GM23338 (cell line): ENCODE measurements at regions not wholly inside any gene's neighbourhood (a gene's known extent, or its start where the extent isn't known, plus 50 kb on each side); places are given as distances from the start of the nearest gene placed in this dataset.

ENCODE experiments used
- ATAC-seq: fragments of 200-7000 bp; cut with Tn5 transposase; 3 replicates; pipeline ENCODE4 v1.9.1; 2020
- DNase-seq: peaks from one replicate; pipeline ENCODE4 v3.0.0-alpha.2; 2015; ENCODE audit warnings: low spot score
- H2AFZ ChIP-seq: fragments of 200-600 bp; sonication (generic); 2 replicates; pipeline ENCODE4 v1.8.0; 2016; ENCODE audit warnings: antibody characterized with exemption, mild to moderate bottlenecking, moderate library complexity
- H3F3A ChIP-seq: fragments of 200-600 bp; sonication (generic); replicated peaks from 2 replicates; pipeline ENCODE4 v1.8.0; 2017; ENCODE audit warnings: antibody characterized with exemption, mixed run types, low read depth
- H3K27ac ChIP-seq: fragments of 200-600 bp; sonication (generic); 2 replicates; pipeline ENCODE4 v1.6.1; 2016; ENCODE audit warnings: low read depth
- H3K27me3 ChIP-seq: fragments of 200-600 bp; sonication (generic); 2 replicates; pipeline ENCODE4 v1.8.0; 2016; ENCODE audit warnings: mild to moderate bottlenecking, mixed run types, moderate library complexity; ENCODE audit not compliant: insufficient read depth
- H3K36me3 ChIP-seq: fragments of 200-600 bp; sonication (generic); 2 replicates; pipeline ENCODE4 v1.8.0; 2016; ENCODE audit warnings: mild to moderate bottlenecking; ENCODE audit not compliant: insufficient read depth
- H3K4me1 ChIP-seq: fragments of 200-600 bp; sonication (generic); 2 replicates; pipeline ENCODE4 v1.8.0; 2016; ENCODE audit warnings: mild to moderate bottlenecking, moderate library complexity; ENCODE audit not compliant: insufficient read depth
- H3K4me2 ChIP-seq: fragments of 200-600 bp; sonication (generic); 2 replicates; pipeline ENCODE4 v1.7.1; 2017; ENCODE audit warnings: mixed run types
- H3K4me3 ChIP-seq: fragments of 200-600 bp; sonication (generic); 2 replicates; pipeline ENCODE4 v1.6.1; 2016; ENCODE audit warnings: mixed run types
- H3K79me2 ChIP-seq: fragments of 200-600 bp; sonication (generic); replicated peaks from 2 replicates; pipeline ENCODE4 v1.8.0; 2017; ENCODE audit warnings: mild to moderate bottlenecking; ENCODE audit not compliant: insufficient read depth
- H3K9me2 ChIP-seq: fragments of 200-600 bp; sonication (generic); 2 replicates; pipeline ENCODE4 v1.8.0; 2017; ENCODE audit not compliant: insufficient read depth
- H4K20me1 ChIP-seq: fragments of 200-600 bp; sonication (generic); replicated peaks from 2 replicates; pipeline ENCODE4 v1.8.0; 2017; ENCODE audit warnings: mild to moderate bottlenecking; ENCODE audit not compliant: insufficient read depth
- H3K27ac Mint-ChIP-seq: 2 replicates; pipeline ENCODE4 v1.8.0; 2020; ENCODE audit warnings: inconsistent platforms, mild to moderate bottlenecking, moderate library complexity, mixed read lengths
- H3K27me3 Mint-ChIP-seq: 3 replicates; pipeline ENCODE4 v1.8.0; 2022; ENCODE audit warnings: low read depth, mild to moderate bottlenecking, moderate library complexity, mixed read lengths, inconsistent platforms; ENCODE audit not compliant: insufficient read depth, poor library complexity
- H3K36me3 Mint-ChIP-seq: 3 replicates; pipeline ENCODE4 v1.8.0; 2021; ENCODE audit warnings: low read depth, mild to moderate bottlenecking, inconsistent platforms, moderate library complexity, mixed read lengths
- H3K4me1 Mint-ChIP-seq: 3 replicates; pipeline ENCODE4 v1.8.0; 2020; ENCODE audit warnings: mild to moderate bottlenecking, inconsistent platforms, mixed read lengths
- H3K4me3 Mint-ChIP-seq: 3 replicates; pipeline ENCODE4 v1.8.0; 2021; ENCODE audit warnings: moderate library complexity, mild to moderate bottlenecking, inconsistent platforms, mixed read lengths
- H3K9me3 Mint-ChIP-seq: 3 replicates; pipeline ENCODE4 v1.8.0; 2020; ENCODE audit warnings: moderate library complexity, mild to moderate bottlenecking, inconsistent platforms, mixed read lengths
- CREB1 ChIP-seq: fragments of 250-450 bp; sonication (Bioruptor Pico); IDR thresholded peaks from 2 replicates; pipeline ENCODE4 v1.5.0; 2020; ENCODE audit warnings: low read depth, mild to moderate bottlenecking, moderate library complexity
- CTCF ChIP-seq, 2 experiments: fragments of 200-600 bp in 1 of 2; sonication (generic) in 1 of 2; conservative IDR thresholded peaks; 2 replicates each; pipeline versions ENCODE4 v1.5.1 to v1.6.1; 2016 to 2017; ENCODE audit warnings: antibody characterized with exemption in 2 of 2, low read depth in 2 of 2, mild to moderate bottlenecking in 2 of 2, moderate library complexity in 1 of 2
- EZH2phosphoT487 ChIP-seq: fragments of 200-600 bp; sonication (generic); IDR thresholded peaks from one replicate; pipeline ENCODE4 v1.8.1; 2018; ENCODE audit warnings: antibody characterized with exemption; ENCODE audit not compliant: unreplicated experiment
- JUNB ChIP-seq: IDR thresholded peaks from one replicate; pipeline ENCODE4 v1.6.1; 2016; ENCODE audit warnings: antibody characterized with exemption; ENCODE audit not compliant: unreplicated experiment
- NANOG ChIP-seq: IDR thresholded peaks from 2 replicates; pipeline ENCODE4 v1.6.1; 2016; ENCODE audit warnings: antibody characterized with exemption, borderline replicate concordance
- POLR2AphosphoS5 ChIP-seq: IDR thresholded peaks from 2 replicates; pipeline ENCODE4 v1.6.1; 2016; ENCODE audit warnings: antibody characterized with exemption, low read depth
- STAT1 ChIP-seq: IDR thresholded peaks from one replicate; pipeline ENCODE4 v1.6.1; 2016; ENCODE audit warnings: antibody characterized with exemption; ENCODE audit not compliant: unreplicated experiment
- ZNF114 ChIP-seq: fragments of 250-450 bp; sonication (Bioruptor Pico); IDR thresholded peaks from 2 replicates; pipeline ENCODE4 v1.5.0; 2020; ENCODE audit warnings: mild to moderate bottlenecking, moderate library complexity
- TF ChIP-seq, protein P1 (sequence below): IDR thresholded peaks from one replicate; pipeline ENCODE4 v1.6.1; 2018; ENCODE audit warnings: antibody characterized with exemption; ENCODE audit not compliant: unreplicated experiment
- TF ChIP-seq, protein P2 (sequence below): fragments of 250-450 bp; sonication (Bioruptor Pico); IDR thresholded peaks from 2 replicates; pipeline ENCODE4 v1.5.0; 2020; ENCODE audit warnings: mild to moderate bottlenecking, moderate library complexity

GRCh38 chr12:59158681-59159080, 238.4 kb upstream of the LRIG3 start (continued):
- TF ChIP-seq STAT1 = no peak
- TF ChIP-seq, protein P1, sequence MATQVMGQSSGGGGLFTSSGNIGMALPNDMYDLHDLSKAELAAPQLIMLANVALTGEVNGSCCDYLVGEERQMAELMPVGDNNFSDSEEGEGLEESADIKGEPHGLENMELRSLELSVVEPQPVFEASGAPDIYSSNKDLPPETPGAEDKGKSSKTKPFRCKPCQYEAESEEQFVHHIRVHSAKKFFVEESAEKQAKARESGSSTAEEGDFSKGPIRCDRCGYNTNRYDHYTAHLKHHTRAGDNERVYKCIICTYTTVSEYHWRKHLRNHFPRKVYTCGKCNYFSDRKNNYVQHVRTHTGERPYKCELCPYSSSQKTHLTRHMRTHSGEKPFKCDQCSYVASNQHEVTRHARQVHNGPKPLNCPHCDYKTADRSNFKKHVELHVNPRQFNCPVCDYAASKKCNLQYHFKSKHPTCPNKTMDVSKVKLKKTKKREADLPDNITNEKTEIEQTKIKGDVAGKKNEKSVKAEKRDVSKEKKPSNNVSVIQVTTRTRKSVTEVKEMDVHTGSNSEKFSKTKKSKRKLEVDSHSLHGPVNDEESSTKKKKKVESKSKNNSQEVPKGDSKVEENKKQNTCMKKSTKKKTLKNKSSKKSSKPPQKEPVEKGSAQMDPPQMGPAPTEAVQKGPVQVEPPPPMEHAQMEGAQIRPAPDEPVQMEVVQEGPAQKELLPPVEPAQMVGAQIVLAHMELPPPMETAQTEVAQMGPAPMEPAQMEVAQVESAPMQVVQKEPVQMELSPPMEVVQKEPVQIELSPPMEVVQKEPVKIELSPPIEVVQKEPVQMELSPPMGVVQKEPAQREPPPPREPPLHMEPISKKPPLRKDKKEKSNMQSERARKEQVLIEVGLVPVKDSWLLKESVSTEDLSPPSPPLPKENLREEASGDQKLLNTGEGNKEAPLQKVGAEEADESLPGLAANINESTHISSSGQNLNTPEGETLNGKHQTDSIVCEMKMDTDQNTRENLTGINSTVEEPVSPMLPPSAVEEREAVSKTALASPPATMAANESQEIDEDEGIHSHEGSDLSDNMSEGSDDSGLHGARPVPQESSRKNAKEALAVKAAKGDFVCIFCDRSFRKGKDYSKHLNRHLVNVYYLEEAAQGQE = no peak

DNA sequence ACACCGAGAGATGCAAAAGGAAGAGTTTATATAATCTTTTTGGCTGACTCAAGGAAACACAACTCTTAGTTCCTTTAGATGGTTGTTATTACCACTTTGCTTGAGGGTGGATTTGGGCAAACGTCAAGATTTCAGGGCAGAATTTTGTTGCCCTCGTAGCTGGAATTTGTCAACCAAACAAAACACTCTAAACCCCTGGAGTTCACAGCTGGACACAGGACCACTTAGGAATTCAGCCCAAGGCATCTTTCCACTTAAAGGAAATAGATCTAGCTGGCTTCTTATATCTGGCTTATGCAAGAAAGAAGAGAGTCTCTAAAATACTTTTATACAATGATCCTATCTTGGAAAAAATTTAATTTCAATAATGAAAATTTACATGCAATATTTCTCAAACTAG, 237.8 kb upstream of the LRIG3 start:
- no peaks in the 10 kb centered on the region for H3K27me3 Mint-ChIP-seq

More for the DNA sequence above, 237.8 kb upstream of the LRIG3 start:
- Histone ChIP-seq H3K4me1 (no peaks in the 10 kb centered on the region), H3K4me3 (no peak overlapping the region), H3K36me3 (peaks cover 2% of the 10 kb centered on the region; the same call in 1 of the 2 replicates), H4K20me1 (no peaks in the 10 kb centered on the region), H3K9me2 (no peaks in the 10 kb centered on the region), H2AFZ (no peak overlapping the region), H3K27ac (no peak overlapping the region), H3K27me3 (no peaks in the 10 kb centered on the region), H3K4me2 (no peak overlapping the region), H3K79me2 (no peaks in the 10 kb centered on the region), H3F3A (no peaks in the 10 kb centered on the region)
- H3K4me3 Mint-ChIP-seq = no peak overlapping the region
- TF ChIP-seq JUNB (no peak), EZH2phosphoT487 (no peak), POLR2AphosphoS5 (no peak), ZNF114 (CRISPR knock-in tag) (no peak), CTCF (conservative IDR thresholded peaks at IDR 0.05; ENCODE audit: low read depth in 2 of 2) (no peak), CREB1 (no peak), NANOG (no peak), STAT1 (no peak)
- TF ChIP-seq, protein P2, sequence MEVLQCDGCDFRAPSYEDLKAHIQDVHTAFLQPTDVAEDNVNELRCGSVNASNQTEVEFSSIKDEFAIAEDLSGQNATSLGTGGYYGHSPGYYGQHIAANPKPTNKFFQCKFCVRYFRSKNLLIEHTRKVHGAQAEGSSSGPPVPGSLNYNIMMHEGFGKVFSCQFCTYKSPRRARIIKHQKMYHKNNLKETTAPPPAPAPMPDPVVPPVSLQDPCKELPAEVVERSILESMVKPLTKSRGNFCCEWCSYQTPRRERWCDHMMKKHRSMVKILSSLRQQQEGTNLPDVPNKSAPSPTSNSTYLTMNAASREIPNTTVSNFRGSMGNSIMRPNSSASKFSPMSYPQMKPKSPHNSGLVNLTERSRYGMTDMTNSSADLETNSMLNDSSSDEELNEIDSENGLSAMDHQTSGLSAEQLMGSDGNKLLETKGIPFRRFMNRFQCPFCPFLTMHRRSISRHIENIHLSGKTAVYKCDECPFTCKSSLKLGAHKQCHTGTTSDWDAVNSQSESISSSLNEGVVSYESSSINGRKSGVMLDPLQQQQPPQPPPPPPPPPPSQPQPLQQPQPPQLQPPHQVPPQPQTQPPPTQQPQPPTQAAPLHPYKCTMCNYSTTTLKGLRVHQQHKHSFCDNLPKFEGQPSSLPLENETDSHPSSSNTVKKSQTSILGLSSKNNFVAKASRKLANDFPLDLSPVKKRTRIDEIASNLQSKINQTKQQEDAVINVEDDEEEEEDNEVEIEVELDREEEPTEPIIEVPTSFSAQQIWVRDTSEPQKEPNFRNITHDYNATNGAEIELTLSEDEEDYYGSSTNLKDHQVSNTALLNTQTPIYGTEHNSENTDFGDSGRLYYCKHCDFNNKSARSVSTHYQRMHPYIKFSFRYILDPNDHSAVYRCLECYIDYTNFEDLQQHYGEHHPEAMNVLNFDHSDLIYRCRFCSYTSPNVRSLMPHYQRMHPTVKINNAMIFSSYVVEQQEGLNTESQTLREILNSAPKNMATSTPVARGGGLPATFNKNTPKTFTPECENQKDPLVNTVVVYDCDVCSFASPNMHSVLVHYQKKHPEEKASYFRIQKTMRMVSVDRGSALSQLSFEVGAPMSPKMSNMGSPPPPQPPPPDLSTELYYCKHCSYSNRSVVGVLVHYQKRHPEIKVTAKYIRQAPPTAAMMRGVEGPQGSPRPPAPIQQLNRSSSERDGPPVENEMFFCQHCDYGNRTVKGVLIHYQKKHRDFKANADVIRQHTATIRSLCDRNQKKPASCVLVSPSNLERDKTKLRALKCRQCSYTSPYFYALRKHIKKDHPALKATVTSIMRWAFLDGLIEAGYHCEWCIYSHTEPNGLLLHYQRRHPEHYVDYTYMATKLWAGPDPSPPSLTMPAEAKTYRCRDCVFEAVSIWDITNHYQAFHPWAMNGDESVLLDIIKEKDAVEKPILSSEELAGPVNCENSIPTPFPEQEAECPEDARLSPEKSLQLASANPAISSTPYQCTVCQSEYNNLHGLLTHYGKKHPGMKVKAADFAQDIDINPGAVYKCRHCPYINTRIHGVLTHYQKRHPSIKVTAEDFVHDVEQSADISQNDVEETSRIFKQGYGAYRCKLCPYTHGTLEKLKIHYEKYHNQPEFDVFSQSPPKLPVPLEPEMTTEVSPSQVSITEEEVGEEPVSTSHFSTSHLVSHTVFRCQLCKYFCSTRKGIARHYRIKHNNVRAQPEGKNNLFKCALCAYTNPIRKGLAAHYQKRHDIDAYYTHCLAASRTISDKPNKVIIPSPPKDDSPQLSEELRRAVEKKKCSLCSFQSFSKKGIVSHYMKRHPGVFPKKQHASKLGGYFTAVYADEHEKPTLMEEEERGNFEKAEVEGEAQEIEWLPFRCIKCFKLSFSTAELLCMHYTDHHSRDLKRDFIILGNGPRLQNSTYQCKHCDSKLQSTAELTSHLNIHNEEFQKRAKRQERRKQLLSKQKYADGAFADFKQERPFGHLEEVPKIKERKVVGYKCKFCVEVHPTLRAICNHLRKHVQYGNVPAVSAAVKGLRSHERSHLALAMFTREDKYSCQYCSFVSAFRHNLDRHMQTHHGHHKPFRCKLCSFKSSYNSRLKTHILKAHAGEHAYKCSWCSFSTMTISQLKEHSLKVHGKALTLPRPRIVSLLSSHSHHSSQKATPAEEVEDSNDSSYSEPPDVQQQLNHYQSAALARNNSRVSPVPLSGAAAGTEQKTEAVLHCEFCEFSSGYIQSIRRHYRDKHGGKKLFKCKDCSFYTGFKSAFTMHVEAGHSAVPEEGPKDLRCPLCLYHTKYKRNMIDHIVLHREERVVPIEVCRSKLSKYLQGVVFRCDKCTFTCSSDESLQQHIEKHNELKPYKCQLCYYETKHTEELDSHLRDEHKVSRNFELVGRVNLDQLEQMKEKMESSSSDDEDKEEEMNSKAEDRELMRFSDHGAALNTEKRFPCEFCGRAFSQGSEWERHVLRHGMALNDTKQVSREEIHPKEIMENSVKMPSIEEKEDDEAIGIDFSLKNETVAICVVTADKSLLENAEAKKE (CRISPR knock-in tag) = no peak
- peaks cover 4% of the 10 kb centered on the region; the same call in 1 of the 3 replicates for H3K36me3 Mint-ChIP-seq
- DNase-seq = peak; percentile 45
- peaks cover 4% of the 10 kb centered on the region; the same call in 1 of the 3 replicates for H3K9me3 Mint-ChIP-seq
- peaks cover 4% of the 10 kb centered on the region; the same call in 2 of the 3 replicates for H3K4me1 Mint-ChIP-seq
- ATAC-seq = no peak
- H3K27ac Mint-ChIP-seq = no peak overlapping the region
